K562 (cell line): ENCODE measurements at regions not wholly inside any gene's neighbourhood (a gene's known extent, or its start where the extent isn't known, plus 50 kb on each side); places are given as distances from the start of the nearest gene placed in this dataset.

Source experiments
- ATAC-seq: fragments of 200-7000 bp; cut with Tn5 transposase; 3 replicates; pipeline ENCODE4 v1.9.1; 2020; ENCODE audit warnings: moderate library complexity
- BruUV-seq: library from RNA; stranded (reverse); fragments of 400-500 nt; replicated peaks from 2 replicates; lab custom pipeline; 2021; lab: Mats Ljungman, UMichigan
- CTCF ChIA-PET: fragments of 300-600 bp; formaldehyde crosslinking; extraction: SDS; loops from one replicate; lab custom pipeline; 2021; ENCODE audit warnings: low intra/inter-chr PET ratio; lab: Yijun Ruan, JAX
- POLR2A ChIA-PET: fragments of 300-600, 350-650 bp; sonication (Branson Sonifier 250); formaldehyde crosslinking; extraction: SDS; loops from one replicate; lab custom pipeline; 2021; ENCODE audit warnings: antibody characterized with exemption, inconsistent platforms; lab: Yijun Ruan, JAX
- DNase-seq, 4 experiments: peaks; one replicate each; pipeline versions ENCODE4 v3.0.0 to v3.0.0-alpha.2; 2011 to 2018; ENCODE audit warnings: low spot score in 3 of 4, mixed read lengths in 3 of 4; ENCODE audit errors: extremely low read depth in 1 of 4
- FAIRE-seq: peaks from 2 replicates; lab custom pipeline; 2011; peaks lifted over from hg19 to GRCh38; lab: Jason Lieb, UNC
- H2AFZ ChIP-seq: 2 replicates; pipeline ENCODE4 v1.6.0; 2011; ENCODE audit warnings: low read depth, low read length, control low read depth, inconsistent platforms
- H3K27ac ChIP-seq: fragments of 200-600 bp; 3 replicates; pipeline ENCODE4 v1.8.0; 2011; ENCODE audit warnings: low read depth, mild to moderate bottlenecking, control low read depth, inconsistent platforms, low read length, moderate library complexity, mixed read lengths; ENCODE audit errors: extremely low read depth
- H3K27me3 ChIP-seq, 2 experiments: fragments of 300-600 bp in 1 of 2; 2 replicates in 1 of 2; 3 replicates in 1 of 2; pipeline versions ENCODE4 v1.6.0 to v1.8.0; 2011; ENCODE audit warnings: inconsistent platforms in 2 of 2, low read length in 2 of 2, mild to moderate bottlenecking in 1 of 2, mixed read lengths in 1 of 2, moderate library complexity in 1 of 2; ENCODE audit not compliant: control insufficient read depth in 2 of 2, insufficient read depth in 2 of 2
- H3K36me3 ChIP-seq: fragments of 300-600 bp; 3 replicates; pipeline ENCODE4 v1.8.0; 2011; ENCODE audit warnings: mild to moderate bottlenecking, low read length, inconsistent platforms; ENCODE audit not compliant: control insufficient read depth, insufficient read depth
- H3K4me1 ChIP-seq, 2 experiments: fragments of 200-600 bp in 1 of 2; replicated peaks in 1 of 2; 2 replicates in 1 of 2; 3 replicates in 1 of 2; pipeline versions ENCODE4 v1.5.1 to v1.8.0; 2011; ENCODE audit warnings: inconsistent platforms in 2 of 2, low read length in 2 of 2, mild to moderate bottlenecking in 1 of 2, mixed read lengths in 1 of 2, moderate library complexity in 1 of 2; ENCODE audit not compliant: control insufficient read depth in 2 of 2, insufficient read depth in 2 of 2
- H3K4me2 ChIP-seq: 2 replicates; pipeline ENCODE4 v1.6.1; 2011; ENCODE audit warnings: low read length, control low read depth, inconsistent platforms, mixed read lengths; ENCODE audit not compliant: insufficient read depth
- H3K4me3 ChIP-seq: fragments of 200-600 bp; sonication (generic), shearing (Covaris generic); 2 replicates; pipeline ENCODE4 v1.5.1; 2016; ENCODE audit warnings: control low read depth, inconsistent platforms
- H3K79me2 ChIP-seq: fragments of 200-600 bp; 3 replicates; pipeline ENCODE4 v1.8.0; 2011; ENCODE audit warnings: low read length, inconsistent platforms; ENCODE audit not compliant: control insufficient read depth, insufficient read depth
- H3K9ac ChIP-seq, 2 experiments: 2 replicates each; pipeline versions ENCODE4 v1.6.0 to v1.6.1; 2011; ENCODE audit warnings: low read depth in 2 of 2, low read length in 2 of 2, control low read depth in 1 of 2, inconsistent platforms in 1 of 2, mild to moderate bottlenecking in 1 of 2, mixed read lengths in 1 of 2; ENCODE audit not compliant: insufficient read depth in 1 of 2
- H3K9me1 ChIP-seq: one replicate; pipeline ENCODE4 v1.6.0; 2011; ENCODE audit warnings: inconsistent platforms, mild to moderate bottlenecking, low read length, moderate library complexity; ENCODE audit not compliant: control insufficient read depth, insufficient read depth
- H3K9me3 ChIP-seq: replicated peaks from 2 replicates; pipeline ENCODE4 v1.5.1; 2011; ENCODE audit warnings: low read depth, low read length, inconsistent platforms; ENCODE audit not compliant: control insufficient read depth, insufficient read depth
- H4K20me1 ChIP-seq: replicated peaks from 2 replicates; pipeline ENCODE4 v1.6.1; 2011; ENCODE audit warnings: low read length, inconsistent platforms, mixed read lengths; ENCODE audit not compliant: control insufficient read depth, insufficient read depth
- ARID1B ChIP-seq: fragments of 450-650 bp; IDR thresholded peaks from 2 replicates; pipeline ENCODE4 v1.6.1; 2016; ENCODE audit warnings: antibody characterized with exemption, mild to moderate bottlenecking, inconsistent platforms
- CREB3L1 ChIP-seq: fragments of 450-650 bp; IDR thresholded peaks from 2 replicates; pipeline ENCODE4 v1.6.1; 2014; ENCODE audit warnings: low read depth, mild to moderate bottlenecking, moderate library complexity, borderline replicate concordance
- E2F6 ChIP-seq, 2 experiments: IDR thresholded peaks; 2 replicates each; pipeline ENCODE4 v1.6.1; 2011; ENCODE audit warnings: borderline replicate concordance in 1 of 2, control low read depth in 1 of 2, low read depth in 1 of 2, low read length in 1 of 2, mild to moderate bottlenecking in 1 of 2, mixed read lengths in 1 of 2, moderate library complexity in 1 of 2; ENCODE audit not compliant: insufficient read depth in 1 of 2, insufficient read length in 1 of 2, poor library complexity in 1 of 2, severe bottlenecking in 1 of 2; ENCODE audit errors: extremely low read depth in 1 of 2
- GABPB2 ChIP-seq: fragments of 250-450 bp; sonication (Bioruptor Pico); conservative IDR thresholded peaks from 2 replicates; pipeline ENCODE4 v1.5.1; 2021; ENCODE audit warnings: mild to moderate bottlenecking
- GATAD2B ChIP-seq: fragments of 450-650 bp; IDR thresholded peaks from 2 replicates; pipeline ENCODE4 v1.6.1; 2017; ENCODE audit warnings: mild to moderate bottlenecking, borderline replicate concordance
- HDGF ChIP-seq: fragments of 450-650 bp; IDR thresholded peaks from 2 replicates; pipeline ENCODE4 v1.6.1; 2016
- HEY1 ChIP-seq: fragments of 250-450 bp; sonication (Bioruptor Pico); IDR thresholded peaks from 2 replicates; pipeline ENCODE4 v1.5.0; 2020; ENCODE audit warnings: mild to moderate bottlenecking, moderate library complexity, borderline replicate concordance
- MEIS2 ChIP-seq: fragments of 450-650 bp; IDR thresholded peaks from 2 replicates; pipeline ENCODE4 v1.6.1; 2014; ENCODE audit warnings: mild to moderate bottlenecking; ENCODE audit not compliant: partially characterized antibody
- MTF1 ChIP-seq: fragments of 250-450 bp; sonication (Bioruptor Pico); IDR thresholded peaks from 2 replicates; pipeline ENCODE4 v1.9.0; 2021; ENCODE audit warnings: moderate library complexity, mild to moderate bottlenecking, inconsistent platforms, borderline replicate concordance
- NCOA2 ChIP-seq, 2 experiments: fragments of 450-650 bp; IDR thresholded peaks; 2 replicates each; pipeline ENCODE4 v1.6.1; 2018; ENCODE audit warnings: mild to moderate bottlenecking in 2 of 2, moderate library complexity in 1 of 2; ENCODE audit not compliant: partially characterized antibody in 2 of 2
- SIRT6 ChIP-seq: IDR thresholded peaks from one replicate; pipeline ENCODE4 v1.6.1; 2012; ENCODE audit warnings: low read depth, mild to moderate bottlenecking, control low read depth, inconsistent platforms, low read length, moderate library complexity
- ZNF133 ChIP-seq: fragments of 250-450 bp; sonication (Bioruptor Pico); IDR thresholded peaks from 2 replicates; pipeline ENCODE4 v1.4.0; 2020; ENCODE audit warnings: mild to moderate bottlenecking
- ZNF347 ChIP-seq: fragments of 450-650 bp; formaldehyde crosslinking; IDR thresholded peaks from 2 replicates; pipeline ENCODE4 v1.4.0; 2020; ENCODE audit warnings: low read depth, mild to moderate bottlenecking, moderate library complexity
- ZNF668 ChIP-seq: fragments of 250-450 bp; sonication (Bioruptor Pico); IDR thresholded peaks from 2 replicates; pipeline ENCODE4 v1.8.0; 2022; ENCODE audit warnings: mild to moderate bottlenecking, inconsistent platforms
- ZNF766 ChIP-seq: fragments of 200-800 bp; sonication (Bioruptor generic); conservative IDR thresholded peaks from 2 replicates; pipeline ENCODE4 v1.6.1; 2016; ENCODE audit warnings: missing genetic modification characterization, missing compliant biosample characterization
- WGBS: fragments of 100-300 bp; shearing (Covaris generic); methylation state at CpG from one replicate; pipeline ENCODE4 v1.1.6; 2016; ENCODE audit warnings: low coverage, mixed read lengths; ENCODE audit not compliant: insufficient coverage; ENCODE audit errors: missing lambda C conversion rate; 5-methylcytosine and 5-hydroxymethylcytosine counted together
- in situ Hi-C: fragments of 300-500 bp; cut with MboI; formaldehyde crosslinking; loops from 4 replicates; pipeline ENCODE4 v1.15.0; 2018; ENCODE audit warnings: inconsistent platforms, mixed read lengths
- intact Hi-C: fragments of 100-400 bp; cut with micrococcal nuclease; formaldehyde crosslinking; loops from 2 replicates; pipeline ENCODE4 v1.14.2; 2022
- TF ChIP-seq, protein P1 (sequence below), 2 experiments: fragments of 200-800 bp in 1 of 2; sonication (Bioruptor generic) in 1 of 2; sonication (generic) in 1 of 2; formaldehyde crosslinking in 1 of 2; IDR thresholded peaks in 1 of 2; conservative IDR thresholded peaks in 1 of 2; 2 replicates each; pipeline versions ENCODE4 v1.5.0 to v1.6.1; 2016 to 2020; ENCODE audit warnings: missing compliant biosample characterization in 1 of 2, missing genetic modification characterization in 1 of 2, missing genetic modification reagents in 1 of 2

DNA sequence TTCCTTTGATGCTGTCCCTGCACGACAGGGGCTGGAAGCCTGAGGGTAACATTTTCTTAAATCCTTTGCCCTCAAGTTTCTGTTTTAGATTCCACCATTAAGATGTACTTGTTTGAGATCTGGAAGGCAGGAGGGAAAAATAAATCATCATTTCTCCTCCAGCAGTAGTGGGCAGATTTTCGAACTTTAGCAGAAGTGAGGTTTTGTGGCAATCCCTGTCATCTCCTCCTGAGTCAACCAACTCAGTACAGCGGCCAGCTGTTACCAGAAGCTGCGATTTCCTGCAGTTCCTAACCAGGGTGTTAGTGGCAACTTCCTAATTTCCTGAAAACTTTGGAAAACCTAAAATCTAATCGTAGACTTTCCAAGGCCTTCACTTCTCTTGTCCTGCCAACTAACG lies 517.2 kb upstream of the ACVR2A start (continued):
- TF ChIP-seq E2F6 (IDR thresholded peaks at IDR 0.05; ENCODE audit: borderline replicate concordance in 1 of 2, extremely low read depth in 1 of 2, insufficient read depth in 1 of 2, insufficient read length in 1 of 2, low read depth in 1 of 2, low read length in 1 of 2, poor library complexity in 1 of 2, severe bottlenecking in 1 of 2) (no peak), SIRT6 (no peak), ZNF133 (CRISPR knock-in tag) (no peak)

DNA sequence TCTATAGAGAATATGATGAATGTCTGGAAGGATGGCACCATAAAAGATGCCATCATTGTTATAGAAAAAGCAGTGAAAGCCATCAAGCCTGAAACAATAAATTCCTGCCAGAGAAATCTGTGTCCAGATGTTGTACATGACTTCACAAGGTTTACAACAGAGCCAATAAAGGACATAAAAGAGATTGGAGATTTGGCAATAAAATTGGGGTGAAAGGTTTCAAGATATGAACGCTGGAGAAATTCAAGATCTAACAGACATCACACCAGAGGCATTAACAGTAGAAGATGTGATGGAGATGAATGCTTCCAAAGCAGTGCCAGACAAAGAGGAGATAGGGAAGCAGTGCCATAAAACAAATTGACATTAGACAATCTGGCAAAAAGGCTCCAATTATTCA lies 518.8 kb upstream of the ACVR2A start:
- no peaks in the 10 kb centered on the region for H3K36me3 ChIP-seq
- ATAC-seq (no peak), DNase-seq (no peak), FAIRE-seq (no peak)
- H3K4me1 ChIP-seq, result no peaks in the 10 kb centered on the region
- H3K9me3 ChIP-seq, result no peaks in the 10 kb centered on the region; the same call in 1 of the 2 replicates
- no peak overlapping the region for H3K4me2 ChIP-seq
- H3K79me2 ChIP-seq, result no peaks in the 10 kb centered on the region
- BruUV-seq, result no TSS peak
- CTCF ChIA-PET, result no interaction called here
- 0% methylated on average over 1 of the region's 1 CpG for WGBS
- no peak overlapping the region for H3K27ac ChIP-seq
- H3K9me1 ChIP-seq, result no peaks in the 10 kb centered on the region
- H3K27me3 ChIP-seq, result no peaks in the 10 kb centered on the region
- H4K20me1 ChIP-seq, result no peaks in the 10 kb centered on the region
- intact Hi-C loops (no loop called here), in situ Hi-C loops (no loop called here)
- POLR2A ChIA-PET, result no interaction called here
- no peak overlapping the region for H2AFZ ChIP-seq
- TF ChIP-seq ZNF347 (no peak), CREB3L1 (no peak), MTF1 (CRISPR knock-in tag) (no peak), MEIS2 (no peak), ZNF668 (CRISPR knock-in tag) (no peak), HEY1 (CRISPR knock-in tag) (no peak), ARID1B (no peak), GATAD2B (no peak), GABPB2 (no peak), HDGF (no peak), NCOA2 (IDR thresholded peaks at IDR 0.05; ENCODE audit: partially characterized antibody in 2 of 2) (no peak), ZNF766 (CRISPR knock-in tag) (no peak)
- TF ChIP-seq, protein P1, sequence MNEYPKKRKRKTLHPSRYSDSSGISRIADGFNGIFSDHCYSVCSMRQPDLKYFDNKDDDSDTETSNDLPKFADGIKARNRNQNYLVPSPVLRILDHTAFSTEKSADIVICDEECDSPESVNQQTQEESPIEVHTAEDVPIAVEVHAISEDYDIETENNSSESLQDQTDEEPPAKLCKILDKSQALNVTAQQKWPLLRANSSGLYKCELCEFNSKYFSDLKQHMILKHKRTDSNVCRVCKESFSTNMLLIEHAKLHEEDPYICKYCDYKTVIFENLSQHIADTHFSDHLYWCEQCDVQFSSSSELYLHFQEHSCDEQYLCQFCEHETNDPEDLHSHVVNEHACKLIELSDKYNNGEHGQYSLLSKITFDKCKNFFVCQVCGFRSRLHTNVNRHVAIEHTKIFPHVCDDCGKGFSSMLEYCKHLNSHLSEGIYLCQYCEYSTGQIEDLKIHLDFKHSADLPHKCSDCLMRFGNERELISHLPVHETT (CRISPR knock-in tag; conservative IDR thresholded peaks at IDR 0.05 in 1 of 2, IDR thresholded peaks at IDR 0.05 in 1 of 2), result no peak
- H3K4me3 ChIP-seq, result no peak overlapping the region
- H3K9ac ChIP-seq, result no peak overlapping the region
